HG02610 (cell line): ENCODE measurements at regions not wholly inside any gene's neighbourhood (a gene's known extent, or its start where the extent isn't known, plus 50 kb on each side); places are given as distances from the start of the nearest gene placed in this dataset.
"Not testable (repeated sequence)": the region's sequence is repeated elsewhere in the genome, so short reads cannot be mapped to it uniquely, and the experiment has no call there.

Source experiments
- ATAC-seq: cut with Tn5 transposase; IDR thresholded peaks from one replicate; pipeline ENCODE4 v1.9.1; 2021; ENCODE audit warnings: mild to moderate bottlenecking, moderate library complexity; ENCODE audit not compliant: unreplicated experiment

DNA sequence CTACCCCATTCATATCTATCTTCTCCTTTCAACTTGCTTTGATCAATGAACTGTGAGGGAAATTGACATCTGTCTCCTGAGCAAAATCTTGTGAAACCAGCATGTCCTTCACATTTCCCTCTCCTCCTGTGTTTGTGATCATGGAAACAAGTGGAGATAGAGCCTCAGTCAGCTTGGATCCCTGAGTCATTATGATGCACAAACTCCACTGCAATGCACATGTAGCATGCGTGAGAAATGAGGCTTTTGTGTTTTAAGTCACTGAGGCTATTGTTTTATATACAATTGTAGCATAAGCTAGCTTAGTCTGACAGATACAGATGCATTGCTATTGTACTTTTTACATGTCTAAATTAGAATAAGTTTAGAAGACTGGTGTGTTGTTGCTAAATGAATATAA lies 85.2 kb upstream of the HNMT start:
- ATAC-seq, result no peak

DNA sequence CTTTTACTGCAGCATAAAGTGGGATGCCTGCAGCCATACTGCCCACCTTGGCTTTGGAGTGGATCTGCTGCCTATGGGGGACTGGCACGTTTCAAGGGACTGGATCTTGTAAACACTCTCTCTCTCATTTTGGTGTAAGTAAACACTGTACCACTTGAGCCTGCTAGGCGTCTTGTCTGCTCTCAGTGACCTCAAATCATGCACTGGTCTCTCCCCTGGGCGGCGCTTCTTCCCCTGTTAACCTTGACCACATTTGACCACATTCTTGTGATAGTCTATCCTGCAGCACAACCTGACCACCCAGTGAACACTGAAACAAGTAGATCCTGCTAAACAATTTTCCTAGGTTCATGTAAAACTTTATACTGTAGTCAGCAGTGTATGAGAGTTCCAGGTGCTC lies 82.6 kb upstream of the HNMT start:
- ATAC-seq, result no peak

GRCh38 chr2:137886083-137886831 lies 78.0 kb upstream of the HNMT start:
- no peak for ATAC-seq

- no peak for ATAC-seq
These were observed 75.4 kb upstream of the HNMT start for GRCh38 chr2:137888845-137889244.

DNA sequence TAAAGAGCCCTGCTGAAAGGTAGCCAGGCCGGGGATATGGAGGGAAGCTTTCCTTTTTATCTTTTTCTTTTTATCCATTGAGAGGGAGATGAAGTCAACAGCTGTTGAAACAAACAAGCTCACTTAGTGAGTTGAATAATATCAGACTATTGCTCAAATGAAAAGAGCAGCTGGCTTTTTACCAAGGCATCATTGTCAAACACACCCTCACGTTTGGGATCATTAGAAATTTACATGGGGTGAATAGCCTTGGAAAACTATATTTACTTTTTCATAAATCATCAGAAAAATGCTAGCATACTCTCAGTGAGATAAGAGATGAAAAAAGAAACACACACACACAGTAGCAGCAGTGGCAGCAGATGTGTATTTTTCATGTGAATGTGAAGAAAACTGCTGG lies 71.5 kb upstream of the HNMT start:
- ATAC-seq, result no peak

GRCh38 chr2:137893145-137893544 lies 71.1 kb upstream of the HNMT start:
- no peak for ATAC-seq

- ATAC-seq, result no peak
These were observed 67.8 kb upstream of the HNMT start for GRCh38 chr2:137896467-137896866.

GRCh38 chr2:137897082-137897481 lies 67.2 kb upstream of the HNMT start:
- no peak for ATAC-seq

GRCh38 chr2:137900421-137901141 lies 63.7 kb upstream of the HNMT start:
- no peak for ATAC-seq

DNA sequence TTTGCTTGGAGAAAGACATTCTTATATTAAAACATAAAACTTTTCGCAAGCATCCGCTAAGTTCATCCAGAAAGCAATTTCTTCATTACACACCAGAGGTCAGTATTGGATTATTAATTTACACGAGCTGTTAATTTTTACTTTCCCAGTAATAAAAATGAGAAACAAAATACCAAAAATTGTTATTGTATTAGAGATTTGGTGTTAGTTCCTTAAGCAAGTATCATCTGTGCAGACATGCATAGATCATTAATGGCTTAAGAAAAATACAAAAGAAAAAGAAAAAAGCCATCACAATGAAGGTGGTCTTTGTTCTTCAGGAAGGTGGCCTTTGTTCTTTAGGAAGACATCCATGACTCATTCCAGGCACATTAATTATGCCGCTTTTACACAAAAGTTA lies 53.6 kb upstream of the HNMT start:
- no peak for ATAC-seq

DNA sequence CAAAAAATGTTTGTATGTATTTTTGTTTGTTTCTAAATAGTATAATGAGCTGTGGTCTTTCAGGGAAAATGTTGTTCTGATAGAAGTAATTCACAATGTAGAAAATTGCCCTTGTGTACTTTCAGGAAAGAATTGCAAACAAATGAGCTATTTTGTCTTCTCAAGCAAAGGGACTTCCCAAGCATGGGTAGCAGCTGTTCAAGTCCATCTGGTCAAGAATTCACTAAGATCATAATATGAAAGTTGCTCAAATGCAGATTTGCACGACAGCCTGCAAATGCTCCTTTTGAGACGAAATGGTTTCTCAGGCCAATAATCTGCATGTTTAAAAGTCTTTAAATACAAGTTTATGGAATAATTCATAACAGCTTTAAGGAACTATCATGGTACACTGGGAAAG lies 51.9 kb upstream of the HNMT start:
- ATAC-seq, result no peak

GRCh38 chr2:137913169-137913568 lies 51.1 kb upstream of the HNMT start:
- no peak for ATAC-seq

- not testable (repeated sequence) for ATAC-seq
These were observed 50.6 kb upstream of the HNMT start for GRCh38 chr2:137913648-137914047.
